ENCODE measurements at regions not wholly inside any gene's neighbourhood (a gene's known extent, or its start where the extent isn't known, plus 50 kb on each side); places are given as distances from the start of the nearest gene placed in this dataset.

DNA sequence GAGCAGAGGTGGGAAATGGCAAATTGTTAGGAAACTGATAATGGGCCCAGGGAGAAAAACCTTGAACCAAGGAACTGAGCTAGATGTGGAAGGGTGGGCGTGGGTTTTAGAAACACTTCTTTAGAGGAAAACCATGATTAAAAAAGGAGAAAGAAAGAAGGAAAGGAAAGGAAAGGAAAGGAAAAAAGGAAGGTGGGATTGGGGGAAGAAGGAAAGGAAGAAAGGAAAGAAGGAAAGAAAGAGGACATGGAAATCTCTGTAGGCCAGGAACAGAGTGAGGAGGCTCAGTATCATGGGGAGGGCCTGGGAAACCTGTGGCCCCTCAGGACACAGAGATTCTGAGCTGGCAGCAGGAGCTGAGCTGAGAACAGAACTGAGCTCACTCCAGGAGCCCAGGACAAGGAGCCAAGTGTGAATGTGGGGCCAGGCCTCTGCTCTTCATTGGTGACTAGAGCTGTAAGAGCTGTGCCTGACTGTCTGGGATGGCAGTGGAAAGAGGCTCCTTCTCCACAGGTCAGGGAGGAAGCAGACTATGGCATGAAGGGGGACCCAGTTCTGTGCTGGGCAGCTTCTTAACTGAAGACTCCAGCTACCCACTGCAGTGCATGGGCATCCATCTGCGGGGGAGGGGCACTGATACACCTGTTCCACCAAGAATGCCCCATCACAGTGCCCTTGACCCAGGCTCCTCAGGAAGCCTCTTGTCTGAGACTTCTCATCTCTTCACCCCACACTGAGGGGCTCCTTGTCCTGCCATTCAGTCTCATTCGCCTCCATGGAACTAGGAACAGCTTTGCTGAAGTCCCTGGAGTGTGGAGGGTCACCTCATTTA, 116.1 kb upstream of the BACH2 start:
- ATAC-seq (peak; percentile 27), DNase-seq (no peak)
- no peaks in the 10 kb centered on the region for H3K36me3 ChIP-seq
- no peaks in the 10 kb centered on the region for H3K27me3 ChIP-seq
- H3K9me3 ChIP-seq, result no peaks in the 10 kb centered on the region
- H3K4me3 ChIP-seq, result no peak overlapping the region
- intact Hi-C loops (cut with DNase I), result no loop called here
- H3K27ac ChIP-seq, result no peak overlapping the region
- no peaks in the 10 kb centered on the region for H3K4me1 ChIP-seq
- TF ChIP-seq, protein P1, sequence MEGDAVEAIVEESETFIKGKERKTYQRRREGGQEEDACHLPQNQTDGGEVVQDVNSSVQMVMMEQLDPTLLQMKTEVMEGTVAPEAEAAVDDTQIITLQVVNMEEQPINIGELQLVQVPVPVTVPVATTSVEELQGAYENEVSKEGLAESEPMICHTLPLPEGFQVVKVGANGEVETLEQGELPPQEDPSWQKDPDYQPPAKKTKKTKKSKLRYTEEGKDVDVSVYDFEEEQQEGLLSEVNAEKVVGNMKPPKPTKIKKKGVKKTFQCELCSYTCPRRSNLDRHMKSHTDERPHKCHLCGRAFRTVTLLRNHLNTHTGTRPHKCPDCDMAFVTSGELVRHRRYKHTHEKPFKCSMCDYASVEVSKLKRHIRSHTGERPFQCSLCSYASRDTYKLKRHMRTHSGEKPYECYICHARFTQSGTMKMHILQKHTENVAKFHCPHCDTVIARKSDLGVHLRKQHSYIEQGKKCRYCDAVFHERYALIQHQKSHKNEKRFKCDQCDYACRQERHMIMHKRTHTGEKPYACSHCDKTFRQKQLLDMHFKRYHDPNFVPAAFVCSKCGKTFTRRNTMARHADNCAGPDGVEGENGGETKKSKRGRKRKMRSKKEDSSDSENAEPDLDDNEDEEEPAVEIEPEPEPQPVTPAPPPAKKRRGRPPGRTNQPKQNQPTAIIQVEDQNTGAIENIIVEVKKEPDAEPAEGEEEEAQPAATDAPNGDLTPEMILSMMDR (IDR thresholded peaks at IDR 0.05), result no peak

DNA sequence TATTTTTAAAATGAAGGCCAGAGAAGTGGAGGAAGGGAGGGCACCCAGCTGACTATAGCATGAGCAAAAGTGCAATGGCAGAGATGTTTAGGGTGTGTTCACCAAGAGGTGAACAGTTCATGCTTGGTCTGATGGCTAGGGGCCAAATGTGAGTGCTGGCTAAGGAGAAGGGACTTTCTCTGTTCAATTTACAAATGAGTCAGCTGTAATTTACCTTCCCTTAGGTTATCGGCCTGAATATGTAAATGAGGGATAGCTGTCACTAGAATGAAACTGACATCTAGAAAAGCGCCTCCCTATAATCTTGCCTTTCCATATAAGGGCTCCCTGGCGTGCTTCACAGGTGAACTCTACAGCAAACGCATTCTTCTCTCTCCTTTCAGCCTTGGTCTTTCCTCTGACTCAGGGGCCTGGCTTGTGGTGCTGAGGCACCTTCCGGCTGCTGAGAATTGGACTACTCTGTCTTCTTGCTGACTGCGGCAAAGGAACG, 114.7 kb upstream of the BACH2 start:
- H3K9me3 ChIP-seq, result no peaks in the 10 kb centered on the region
- no peaks in the 10 kb centered on the region for H3K36me3 ChIP-seq
- no peak for ATAC-seq
- DNase-seq, result no peak
- TF ChIP-seq, protein P1 (IDR thresholded peaks at IDR 0.05), result no peak
- no peaks in the 10 kb centered on the region for H3K27me3 ChIP-seq
- H3K27ac ChIP-seq, result no peak overlapping the region
- no peak overlapping the region for H3K4me3 ChIP-seq
- intact Hi-C loops (cut with DNase I), result no loop called here
- H3K4me1 ChIP-seq, result no peaks in the 10 kb centered on the region

DNA sequence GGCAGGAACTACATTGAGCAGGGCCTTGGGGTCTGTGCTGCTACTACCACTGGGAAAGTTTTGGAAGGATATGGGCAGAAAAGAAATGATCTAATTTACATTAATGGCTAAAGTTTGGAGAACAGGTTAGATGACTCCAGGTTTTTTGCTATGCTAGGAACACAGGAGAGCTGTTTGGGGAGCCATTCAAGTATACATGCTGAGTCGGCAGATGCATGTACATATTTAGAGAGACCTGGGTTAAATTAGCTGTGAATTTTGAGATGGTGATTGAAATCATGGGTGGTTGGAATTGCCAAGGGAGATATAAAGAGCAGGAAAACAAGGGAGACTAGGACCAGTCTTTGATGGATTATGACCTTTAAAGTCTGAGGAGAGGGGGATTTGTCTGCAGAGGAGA, 113.1 kb upstream of the BACH2 start:
- Histone ChIP-seq H3K36me3 (no peaks in the 10 kb centered on the region), H3K4me3 (no peak overlapping the region), H3K27me3 (no peaks in the 10 kb centered on the region), H3K4me1 (no peaks in the 10 kb centered on the region), H3K27ac (no peak overlapping the region), H3K9me3 (no peaks in the 10 kb centered on the region)
- TF ChIP-seq, protein P1 (IDR thresholded peaks at IDR 0.05), result no peak
- intact Hi-C loops (cut with DNase I), result no loop called here
- ATAC-seq (no peak), DNase-seq (no peak)

DNA sequence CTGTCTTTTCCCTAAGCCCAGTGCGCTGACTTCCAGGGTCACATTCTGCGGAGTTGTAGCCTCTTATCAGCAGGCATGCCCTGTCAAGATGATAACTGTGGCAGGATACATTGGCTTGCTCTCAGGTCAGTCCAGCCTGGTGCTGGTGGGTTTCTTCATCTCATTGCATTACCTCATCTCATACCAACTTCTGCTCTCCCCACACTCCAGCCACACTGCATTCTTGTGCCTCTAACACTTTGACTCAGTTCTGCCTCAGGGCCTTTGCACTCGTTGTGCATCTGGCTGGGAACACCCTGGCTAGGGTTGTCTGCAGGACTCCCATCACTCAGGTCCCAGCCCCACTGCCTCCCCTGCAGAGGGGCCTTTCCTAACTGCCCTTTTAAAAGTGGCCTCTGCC, 110.3 kb upstream of the BACH2 start:
- H3K4me1 ChIP-seq, result peaks cover 9% of the 10 kb centered on the region
- H3K27me3 ChIP-seq, result no peaks in the 10 kb centered on the region
- intact Hi-C loops (cut with DNase I), result no loop called here
- H3K27ac ChIP-seq, result no peak overlapping the region
- H3K9me3 ChIP-seq, result no peaks in the 10 kb centered on the region
- ATAC-seq (no peak), DNase-seq (no peak)
- no peak overlapping the region for H3K4me3 ChIP-seq
- TF ChIP-seq, protein P1 (IDR thresholded peaks at IDR 0.05), result no peak
- no peaks in the 10 kb centered on the region for H3K36me3 ChIP-seq

DNA sequence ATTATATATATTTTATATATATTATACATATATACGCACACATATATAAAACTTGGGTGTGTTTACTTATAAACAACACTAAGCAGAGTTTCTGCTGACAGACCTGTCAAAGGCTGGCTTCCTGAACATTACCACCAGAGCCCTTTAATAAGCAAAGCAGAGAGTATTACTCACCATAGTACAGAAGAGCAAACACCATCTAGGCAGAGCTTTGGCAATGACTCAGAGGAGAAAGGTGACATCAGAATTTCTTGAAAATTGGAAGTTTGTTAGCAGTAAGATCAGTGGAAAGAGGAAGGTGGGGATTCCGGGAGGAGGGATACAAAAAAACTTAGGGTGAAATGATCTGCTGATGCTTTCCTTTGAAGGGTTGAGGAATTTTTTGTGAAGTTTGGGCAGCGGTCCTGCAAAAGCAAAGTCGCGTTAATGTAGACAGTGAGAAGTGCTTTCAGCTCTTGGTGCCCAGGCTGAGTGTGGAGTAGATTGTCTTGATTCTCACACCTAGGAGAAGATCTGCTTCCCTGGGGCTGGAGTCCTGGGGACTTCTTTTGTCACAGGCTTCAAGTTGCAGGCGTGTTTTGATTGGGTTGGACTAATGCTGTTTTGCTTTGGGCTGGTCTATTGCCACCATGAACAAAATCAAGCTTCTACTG, 109.6 kb upstream of the BACH2 start:
- Histone ChIP-seq H3K4me3 (no peak overlapping the region), H3K27ac (no peak overlapping the region), H3K36me3 (no peaks in the 10 kb centered on the region), H3K4me1 (peaks cover 9% of the 10 kb centered on the region), H3K27me3 (no peaks in the 10 kb centered on the region), H3K9me3 (no peaks in the 10 kb centered on the region)
- TF ChIP-seq, protein P1 (IDR thresholded peaks at IDR 0.05), result no peak
- intact Hi-C loops (cut with DNase I), result no loop called here
- DNase-seq (no peak), ATAC-seq (no peak)

All from upper lobe of right lung (tissue), 1 donor.